ENCODE measurements at regions not wholly inside any gene's neighbourhood (a gene's known extent, or its start where the extent isn't known, plus 50 kb on each side); places are given as distances from the start of the nearest gene placed in this dataset.
"Not testable (repeated sequence)": the region's sequence is repeated elsewhere in the genome, so short reads cannot be mapped to it uniquely, and the experiment has no call there.

GRCh38 chr4:118539412-118540077, 145.6 kb upstream of the METTL14 start:
- H4K91ac ChIP-seq (ENCODE audit: low read depth, low read length); H2BK5ac ChIP-seq (ENCODE audit: low read depth, low read length, poor library complexity); H3K79me1 ChIP-seq (ENCODE audit: low read length); H2AK5ac ChIP-seq (ENCODE audit: low read length); H3K27me3 ChIP-seq (ENCODE audit: insufficient read depth, low read length); H2BK12ac ChIP-seq (ENCODE audit: low read length); H3K14ac ChIP-seq (ENCODE audit: low read length); H2AFZ ChIP-seq (ENCODE audit: insufficient read depth, low read length, poor library complexity); H3K4ac ChIP-seq (ENCODE audit: low read depth, low read length); H3K9me3 ChIP-seq (ENCODE audit: insufficient read depth, low read depth, low read length); H3K23ac ChIP-seq (ENCODE audit: low read length); H3K79me2 ChIP-seq (ENCODE audit: control insufficient read depth, insufficient read depth, low read length, poor library complexity); H3K36me3 ChIP-seq (ENCODE audit: control insufficient read depth in 1 of 2, insufficient read depth in 2 of 2, low read length in 2 of 2); H3K4me2 ChIP-seq (ENCODE audit: low read length); H4K12ac ChIP-seq (ENCODE audit: low read depth, low read length); H2BK120ac ChIP-seq (ENCODE audit: insufficient read depth, low read length, poor library complexity); H4K8ac ChIP-seq (ENCODE audit: low read depth, low read length); H3K4me1 ChIP-seq (ENCODE audit: control insufficient read depth in 1 of 2, insufficient read depth in 2 of 2, low read length in 2 of 2); H3K18ac ChIP-seq (ENCODE audit: low read length); H3K9ac ChIP-seq (ENCODE audit: low read length); H3K4me3 ChIP-seq (ENCODE audit: low read depth, low read length); H3K27ac ChIP-seq (ENCODE audit: low read depth, low read length): not testable (repeated sequence)
- DNase-seq, result peak in 1 of 2 donors; percentile 42
- WGBS (ENCODE audit: extremely low coverage, insufficient coverage, insufficient read length), result no CpG with 5 or more reads among the region's 2 CpGs

GRCh38 chr4:118556576-118556975, 128.6 kb upstream of the METTL14 start:
- H3K4me2 ChIP-seq (ENCODE audit: low read length); H4K91ac ChIP-seq (ENCODE audit: low read depth, low read length); H3K9ac ChIP-seq (ENCODE audit: low read length); H3K36me3 ChIP-seq (ENCODE audit: control insufficient read depth in 1 of 2, insufficient read depth in 2 of 2, low read length in 2 of 2); H3K4me1 ChIP-seq (ENCODE audit: control insufficient read depth in 1 of 2, insufficient read depth in 2 of 2, low read length in 2 of 2); H3K27me3 ChIP-seq (ENCODE audit: insufficient read depth, low read length); H3K14ac ChIP-seq (ENCODE audit: low read length); H2BK12ac ChIP-seq (ENCODE audit: low read length); DNase-seq; H4K8ac ChIP-seq (ENCODE audit: low read depth, low read length); H3K27ac ChIP-seq (ENCODE audit: low read depth, low read length); H2BK5ac ChIP-seq (ENCODE audit: low read depth, low read length, poor library complexity); H3K4ac ChIP-seq (ENCODE audit: low read depth, low read length); H2AK5ac ChIP-seq (ENCODE audit: low read length); H2AFZ ChIP-seq (ENCODE audit: insufficient read depth, low read length, poor library complexity); H3K4me3 ChIP-seq (ENCODE audit: low read depth, low read length); H4K12ac ChIP-seq (ENCODE audit: low read depth, low read length); H3K79me1 ChIP-seq (ENCODE audit: low read length); H3K9me3 ChIP-seq (ENCODE audit: insufficient read depth, low read depth, low read length); H3K18ac ChIP-seq (ENCODE audit: low read length); H3K79me2 ChIP-seq (ENCODE audit: control insufficient read depth, insufficient read depth, low read length, poor library complexity); H3K23ac ChIP-seq (ENCODE audit: low read length); H2BK120ac ChIP-seq (ENCODE audit: insufficient read depth, low read length, poor library complexity): not testable (repeated sequence)
- no CpG with 5 or more reads among the region's 7 CpGs for WGBS (ENCODE audit: extremely low coverage, insufficient coverage, insufficient read length)

GRCh38 chr4:118557298-118557851, 127.8 kb upstream of the METTL14 start:
- Histone ChIP-seq H3K4me2 (ENCODE audit: low read length) (no peak overlapping the region), H3K23ac (ENCODE audit: low read length) (no peak overlapping the region), H3K18ac (ENCODE audit: low read length) (no peak overlapping the region), H4K8ac (ENCODE audit: low read depth, low read length) (no peak overlapping the region), H3K4ac (ENCODE audit: low read depth, low read length) (no peak overlapping the region), H3K4me1 (ENCODE audit: control insufficient read depth in 1 of 2, insufficient read depth in 2 of 2, low read length in 2 of 2) (no peaks in the 10 kb centered on the region), H3K9me3 (ENCODE audit: insufficient read depth, low read depth, low read length) (no peaks in the 10 kb centered on the region), H4K91ac (ENCODE audit: low read depth, low read length) (no peak overlapping the region), H3K4me3 (ENCODE audit: low read depth, low read length) (no peak overlapping the region), H3K27me3 (ENCODE audit: insufficient read depth, low read length) (no peaks in the 10 kb centered on the region), H3K27ac (ENCODE audit: low read depth, low read length) (no peak overlapping the region), H2AK5ac (ENCODE audit: low read length) (no peak overlapping the region), H3K9ac (ENCODE audit: low read length) (no peak overlapping the region), H3K36me3 (ENCODE audit: control insufficient read depth in 1 of 2, insufficient read depth in 2 of 2, low read length in 2 of 2) (no peaks in the 10 kb centered on the region), H3K14ac (ENCODE audit: low read length) (no peak overlapping the region), H2BK12ac (ENCODE audit: low read length) (no peak overlapping the region), H3K79me2 (ENCODE audit: control insufficient read depth, insufficient read depth, low read length, poor library complexity) (no peaks in the 10 kb centered on the region), H3K79me1 (ENCODE audit: low read length) (no peaks in the 10 kb centered on the region), H4K12ac (ENCODE audit: low read depth, low read length) (no peak overlapping the region), H2BK5ac (ENCODE audit: low read depth, low read length, poor library complexity) (no peak overlapping the region), H2BK120ac (ENCODE audit: insufficient read depth, low read length, poor library complexity) (no peak overlapping the region), H2AFZ (ENCODE audit: insufficient read depth, low read length, poor library complexity) (no peak overlapping the region)
- no peak for DNase-seq
- no CpG with 5 or more reads among the region's 8 CpGs for WGBS (ENCODE audit: extremely low coverage, insufficient coverage, insufficient read length)

- not testable (repeated sequence) for H2BK120ac ChIP-seq (ENCODE audit: insufficient read depth, low read length, poor library complexity)
Observed at GRCh38 chr4:118558188-118558587, 127.0 kb upstream of the METTL14 start.

More at GRCh38 chr4:118558188-118558587, 127.0 kb upstream of the METTL14 start:
- WGBS (ENCODE audit: extremely low coverage, insufficient coverage, insufficient read length), result no CpG with 5 or more reads among the region's 7 CpGs
- peak in 1 of 2 donors; percentile 32 for DNase-seq
- not testable (repeated sequence) for H4K12ac ChIP-seq (ENCODE audit: low read depth, low read length); H3K27me3 ChIP-seq (ENCODE audit: insufficient read depth, low read length); H4K8ac ChIP-seq (ENCODE audit: low read depth, low read length); H3K4me1 ChIP-seq (ENCODE audit: control insufficient read depth in 1 of 2, insufficient read depth in 2 of 2, low read length in 2 of 2); H3K79me2 ChIP-seq (ENCODE audit: control insufficient read depth, insufficient read depth, low read length, poor library complexity); H3K4me2 ChIP-seq (ENCODE audit: low read length); H3K18ac ChIP-seq (ENCODE audit: low read length); H3K27ac ChIP-seq (ENCODE audit: low read depth, low read length); H3K36me3 ChIP-seq (ENCODE audit: control insufficient read depth in 1 of 2, insufficient read depth in 2 of 2, low read length in 2 of 2); H3K9ac ChIP-seq (ENCODE audit: low read length); H2AK5ac ChIP-seq (ENCODE audit: low read length); H3K14ac ChIP-seq (ENCODE audit: low read length); H2AFZ ChIP-seq (ENCODE audit: insufficient read depth, low read length, poor library complexity); H3K79me1 ChIP-seq (ENCODE audit: low read length); H3K23ac ChIP-seq (ENCODE audit: low read length); H3K4me3 ChIP-seq (ENCODE audit: low read depth, low read length); H2BK5ac ChIP-seq (ENCODE audit: low read depth, low read length, poor library complexity); H2BK12ac ChIP-seq (ENCODE audit: low read length); H3K4ac ChIP-seq (ENCODE audit: low read depth, low read length); H4K91ac ChIP-seq (ENCODE audit: low read depth, low read length); H3K9me3 ChIP-seq (ENCODE audit: insufficient read depth, low read depth, low read length)

All from trophoblast cell (in vitro differentiated cells and primary cell).